ACC112 (cell line): ENCODE measurements at regions not wholly inside any gene's neighbourhood (a gene's known extent, or its start where the extent isn't known, plus 50 kb on each side); places are given as distances from the start of the nearest gene placed in this dataset.
"Not testable (repeated sequence)": the region's sequence is repeated elsewhere in the genome, so short reads cannot be mapped to it uniquely, and the experiment has no call there.

Experiments
- H2AFZ ChIP-seq: fragments of 200-600 bp; sonication (generic); one replicate; pipeline ENCODE4 v1.6.0; 2017; ENCODE audit warnings: antibody characterized with exemption, low read length; ENCODE audit not compliant: unreplicated experiment
- H3K27ac ChIP-seq: fragments of 200-600 bp; sonication (generic); 2 replicates; pipeline ENCODE4 v1.5.1; 2014; ENCODE audit warnings: low read depth, mild to moderate bottlenecking, antibody characterized with exemption, low read length, moderate library complexity
- H3K27me3 ChIP-seq: fragments of 200-600 bp; sonication (generic); 2 replicates; pipeline ENCODE4 v1.6.1; 2014; ENCODE audit warnings: mild to moderate bottlenecking, antibody characterized with exemption, low read length, moderate library complexity, mixed read lengths; ENCODE audit not compliant: insufficient read depth
- H3K36me3 ChIP-seq: fragments of 200-600 bp; sonication (generic); 2 replicates; pipeline ENCODE4 v1.6.1; 2016; ENCODE audit warnings: mild to moderate bottlenecking, antibody characterized with exemption, low read length, moderate library complexity, mixed read lengths; ENCODE audit not compliant: insufficient read depth
- H3K4me1 ChIP-seq: fragments of 200-600 bp; sonication (generic); one replicate; pipeline ENCODE4 v1.6.1; 2016; ENCODE audit warnings: low read length, mixed read lengths; ENCODE audit not compliant: insufficient read depth, unreplicated experiment, control insufficient read depth
- H3K4me3 ChIP-seq: fragments of 200-600 bp; sonication (generic); 2 replicates; pipeline ENCODE4 v1.5.1; 2014; ENCODE audit warnings: mild to moderate bottlenecking, low read depth, low read length
- H3K79me2 ChIP-seq: fragments of 200-600 bp; sonication (generic); one replicate; pipeline ENCODE4 v1.6.0; 2016; ENCODE audit warnings: low read length; ENCODE audit not compliant: control insufficient read depth, unreplicated experiment, insufficient read depth

GRCh38 chr16:13463619-13464018, 456.3 kb upstream of the ERCC4 start:
- Histone ChIP-seq H3K79me2 (no peaks in the 10 kb centered on the region), H2AFZ (no peak overlapping the region), H3K4me1 (no peaks in the 10 kb centered on the region), H3K4me3 (no peak overlapping the region), H3K27ac (no peak overlapping the region), H3K36me3 (no peaks in the 10 kb centered on the region), H3K27me3 (no peaks in the 10 kb centered on the region)

- H3K27me3 ChIP-seq, result no peaks in the 10 kb centered on the region
- no peak overlapping the region for H3K4me3 ChIP-seq
- H3K27ac ChIP-seq, result no peak overlapping the region
Observed at GRCh38 chr16:13471036-13471435, 448.9 kb upstream of the ERCC4 start.

GRCh38 chr16:13478991-13479390, 441.0 kb upstream of the ERCC4 start:
- H3K79me2 ChIP-seq, result no peaks in the 10 kb centered on the region
- no peaks in the 10 kb centered on the region for H3K36me3 ChIP-seq
- no peak overlapping the region for H3K27ac ChIP-seq
- no peak overlapping the region for H2AFZ ChIP-seq
- no peaks in the 10 kb centered on the region for H3K27me3 ChIP-seq
- H3K4me1 ChIP-seq, result no peaks in the 10 kb centered on the region
- no peak overlapping the region for H3K4me3 ChIP-seq

More at GRCh38 chr16:13471036-13471435, 448.9 kb upstream of the ERCC4 start:
- no peak overlapping the region for H2AFZ ChIP-seq
- H3K36me3 ChIP-seq, result no peaks in the 10 kb centered on the region
- H3K79me2 ChIP-seq, result no peaks in the 10 kb centered on the region
- no peaks in the 10 kb centered on the region for H3K4me1 ChIP-seq

- Histone ChIP-seq H3K36me3 (no peaks in the 10 kb centered on the region), H3K27ac (no peak overlapping the region), H2AFZ (no peak overlapping the region)
Observed at GRCh38 chr16:13479549-13479948, 440.4 kb upstream of the ERCC4 start.

GRCh38 chr16:13480801-13481200, 439.2 kb upstream of the ERCC4 start:
- H3K36me3 ChIP-seq, result no peaks in the 10 kb centered on the region

More at GRCh38 chr16:13479549-13479948, 440.4 kb upstream of the ERCC4 start:
- no peaks in the 10 kb centered on the region for H3K27me3 ChIP-seq
- H3K79me2 ChIP-seq, result no peaks in the 10 kb centered on the region
- no peak overlapping the region for H3K4me3 ChIP-seq
- H3K4me1 ChIP-seq, result no peaks in the 10 kb centered on the region

GRCh38 chr16:13483121-13483520, 436.8 kb upstream of the ERCC4 start:
- Histone ChIP-seq H2AFZ (no peak overlapping the region), H3K36me3 (no peaks in the 10 kb centered on the region), H3K4me3 (no peak overlapping the region), H3K27ac (no peak overlapping the region), H3K27me3 (no peaks in the 10 kb centered on the region), H3K4me1 (no peaks in the 10 kb centered on the region), H3K79me2 (no peaks in the 10 kb centered on the region)

More at GRCh38 chr16:13480801-13481200, 439.2 kb upstream of the ERCC4 start:
- Histone ChIP-seq H3K79me2 (no peaks in the 10 kb centered on the region), H3K27me3 (no peaks in the 10 kb centered on the region), H2AFZ (no peak overlapping the region), H3K4me1 (no peaks in the 10 kb centered on the region), H3K27ac (no peak overlapping the region), H3K4me3 (no peak overlapping the region)

GRCh38 chr16:13489416-13489815, 430.5 kb upstream of the ERCC4 start:
- not testable (repeated sequence) for H2AFZ ChIP-seq, H3K79me2 ChIP-seq, H3K4me1 ChIP-seq, H3K36me3 ChIP-seq, H3K27ac ChIP-seq, H3K4me3 ChIP-seq, H3K27me3 ChIP-seq

- Histone ChIP-seq H3K27ac (no peak overlapping the region), H3K36me3 (no peaks in the 10 kb centered on the region), H2AFZ (no peak overlapping the region), H3K79me2 (no peaks in the 10 kb centered on the region), H3K4me3 (no peak overlapping the region), H3K27me3 (no peaks in the 10 kb centered on the region), H3K4me1 (no peaks in the 10 kb centered on the region)
Observed at GRCh38 chr16:13492046-13492445, 427.9 kb upstream of the ERCC4 start.

- Histone ChIP-seq H3K4me3 (no peak overlapping the region), H3K79me2 (no peaks in the 10 kb centered on the region), H3K27me3 (no peaks in the 10 kb centered on the region)
Observed at GRCh38 chr16:13503960-13504635, 415.9 kb upstream of the ERCC4 start.

GRCh38 chr16:13507530-13507929, 412.4 kb upstream of the ERCC4 start:
- Histone ChIP-seq H3K27ac (no peak overlapping the region), H2AFZ (no peak overlapping the region), H3K27me3 (no peaks in the 10 kb centered on the region), H3K36me3 (no peaks in the 10 kb centered on the region), H3K79me2 (no peaks in the 10 kb centered on the region), H3K4me3 (no peak overlapping the region), H3K4me1 (no peaks in the 10 kb centered on the region)

More at GRCh38 chr16:13503960-13504635, 415.9 kb upstream of the ERCC4 start:
- Histone ChIP-seq H3K36me3 (no peaks in the 10 kb centered on the region), H2AFZ (no peak overlapping the region), H3K4me1 (no peaks in the 10 kb centered on the region), H3K27ac (no peak overlapping the region)

GRCh38 chr16:13510425-13511151, 409.4 kb upstream of the ERCC4 start:
- Histone ChIP-seq H3K27ac (no peak overlapping the region), H3K79me2 (no peaks in the 10 kb centered on the region), H2AFZ (no peak overlapping the region), H3K4me1 (no peaks in the 10 kb centered on the region), H3K4me3 (no peak overlapping the region), H3K36me3 (no peaks in the 10 kb centered on the region), H3K27me3 (no peaks in the 10 kb centered on the region)
